ENCODE measurements at regions not wholly inside any gene's neighbourhood (a gene's known extent, or its start where the extent isn't known, plus 50 kb on each side); places are given as distances from the start of the nearest gene placed in this dataset.
"Not testable (repeated sequence)": the region's sequence is repeated elsewhere in the genome, so short reads cannot be mapped to it uniquely, and the experiment has no call there.

GRCh38 chr21:17738176-17738953 lies 80.8 kb downstream of the C21orf91 start:
- DNase-seq (ENCODE audit: low read depth) = no peak

- DNase-seq (ENCODE audit: low read depth) = no peak
Measured at GRCh38 chr21:17736072-17736471, 83.1 kb downstream of the C21orf91 start.

GRCh38 chr21:17733209-17733608 lies 85.9 kb downstream of the C21orf91 start:
- no peak for DNase-seq (ENCODE audit: low read depth)

- DNase-seq (ENCODE audit: low read depth) = no peak
Measured at GRCh38 chr21:17732306-17732705, 86.8 kb downstream of the C21orf91 start.

GRCh38 chr21:17731554-17731953 lies 87.6 kb downstream of the C21orf91 start:
- DNase-seq (ENCODE audit: low read depth) = no peak

GRCh38 chr21:17730782-17731181 lies 88.4 kb downstream of the C21orf91 start:
- DNase-seq (ENCODE audit: low read depth) = no peak

- no peak for DNase-seq (ENCODE audit: low read depth)
Measured at GRCh38 chr21:17729455-17729854, 89.7 kb downstream of the C21orf91 start.

GRCh38 chr21:17727361-17727760 lies 91.8 kb downstream of the C21orf91 start:
- no peak for DNase-seq (ENCODE audit: low read depth)

- DNase-seq (ENCODE audit: low read depth) = no peak
Measured at GRCh38 chr21:17726047-17726829, 92.9 kb downstream of the C21orf91 start.

- DNase-seq (ENCODE audit: low read depth) = no peak
Measured at GRCh38 chr21:17725339-17725738, 93.8 kb downstream of the C21orf91 start.

- no peak for DNase-seq (ENCODE audit: low read depth)
Measured at GRCh38 chr21:17712887-17713286, 100.2 kb upstream of the BTG3 start.

GRCh38 chr21:17711896-17712295 lies 99.2 kb upstream of the BTG3 start:
- DNase-seq (ENCODE audit: low read depth) = no peak

GRCh38 chr21:17709266-17709611 lies 96.5 kb upstream of the BTG3 start:
- DNase-seq (ENCODE audit: low read depth) = no peak

- DNase-seq (ENCODE audit: low read depth) = peak; percentile 26
Measured at GRCh38 chr21:17708522-17709265, 96.0 kb upstream of the BTG3 start.

GRCh38 chr21:17699524-17700189 lies 87.0 kb upstream of the BTG3 start:
- no peak for DNase-seq (ENCODE audit: low read depth)

- no peak for DNase-seq (ENCODE audit: low read depth)
Measured at GRCh38 chr21:17697473-17697872, 84.8 kb upstream of the BTG3 start.

- DNase-seq (ENCODE audit: low read depth) = not testable (repeated sequence)
Measured at GRCh38 chr21:17694416-17694815, 81.7 kb upstream of the BTG3 start.

- no peak for DNase-seq (ENCODE audit: low read depth)
Measured at GRCh38 chr21:17693801-17694200, 81.1 kb upstream of the BTG3 start.

- no peak for DNase-seq (ENCODE audit: low read depth)
Measured at GRCh38 chr21:17690078-17690494, 77.4 kb upstream of the BTG3 start.

- DNase-seq (ENCODE audit: low read depth) = no peak
Measured at GRCh38 chr21:17688912-17689874, 76.5 kb upstream of the BTG3 start.

- no peak for DNase-seq (ENCODE audit: low read depth)
Measured at GRCh38 chr21:17682924-17683323, 70.2 kb upstream of the BTG3 start.
